OCI-LY7 (cell line): ENCODE measurements at regions not wholly inside any gene's neighbourhood (a gene's known extent, or its start where the extent isn't known, plus 50 kb on each side); places are given as distances from the start of the nearest gene placed in this dataset.

Source experiments
- BruUV-seq: library from RNA; stranded (reverse); fragments of 400-500 nt; replicated peaks from 2 replicates; lab custom pipeline; 2021; lab: Mats Ljungman, UMichigan
- CTCF ChIA-PET: fragments of 300-600 bp; sonication (Branson Sonifier 250); formaldehyde crosslinking; loops from one replicate; lab custom pipeline; 2022; ENCODE audit warnings: antibody characterized with exemption; ENCODE audit not compliant: unreplicated experiment; lab: Charles Lee
- POLR2A ChIA-PET: fragments of 300-600 bp; sonication (Branson Sonifier 250); formaldehyde crosslinking; loops from one replicate; lab custom pipeline; 2022; ENCODE audit warnings: antibody characterized with exemption; lab: Charles Lee
- DNase-seq: peaks from one replicate; pipeline ENCODE4 v3.0.0-alpha.2; 2015; ENCODE audit warnings: low spot score
- H2AFZ ChIP-seq: fragments of 200-600 bp; sonication (generic), shearing (Covaris generic); 2 replicates; pipeline ENCODE4 v1.6.1; 2014; ENCODE audit warnings: mild to moderate bottlenecking, antibody characterized with exemption, low read length, moderate library complexity
- H3K27ac ChIP-seq: fragments of 200-600 bp; sonication (generic); 2 replicates; pipeline ENCODE4 v1.5.1; 2014; ENCODE audit warnings: mixed run types, low read depth, mild to moderate bottlenecking, moderate library complexity, low read length, inconsistent platforms; ENCODE audit not compliant: poor library complexity, severe bottlenecking
- H3K36me3 ChIP-seq: fragments of 200-600 bp; sonication (generic); 2 replicates; pipeline ENCODE4 v1.6.1; 2014; ENCODE audit warnings: mild to moderate bottlenecking, antibody characterized with exemption, low read length, moderate library complexity, mixed read lengths; ENCODE audit not compliant: insufficient read depth
- H3K4me1 ChIP-seq: fragments of 200-600 bp; sonication (generic); 2 replicates; pipeline ENCODE4 v1.5.1; 2014; ENCODE audit warnings: mild to moderate bottlenecking, low read length; ENCODE audit not compliant: insufficient read depth, poor library complexity, severe bottlenecking
- H3K4me2 ChIP-seq: fragments of 200-600 bp; sonication (generic); 2 replicates; pipeline ENCODE4 v1.6.1; 2014; ENCODE audit warnings: mild to moderate bottlenecking, low read length
- H3K4me3 ChIP-seq: fragments of 200-600 bp; sonication (generic); 2 replicates; pipeline ENCODE4 v1.5.1; 2014; ENCODE audit warnings: mild to moderate bottlenecking, low read depth, low read length; ENCODE audit not compliant: poor library complexity, severe bottlenecking
- H3K79me2 ChIP-seq: fragments of 200-600 bp; sonication (generic); 2 replicates; pipeline ENCODE4 v1.6.1; 2016; ENCODE audit warnings: low read depth, mild to moderate bottlenecking, low read length, moderate library complexity, mixed read lengths; ENCODE audit not compliant: insufficient read depth
- H3K9me2 ChIP-seq: fragments of 200-600 bp; sonication (generic); 2 replicates; pipeline ENCODE4 v1.6.1; 2016; ENCODE audit warnings: mild to moderate bottlenecking, low read length, mixed read lengths; ENCODE audit not compliant: insufficient read depth
- H3K9me3 ChIP-seq: fragments of 200-600 bp; sonication (generic); 2 replicates; pipeline ENCODE4 v1.6.1; 2014; ENCODE audit warnings: mild to moderate bottlenecking, mixed run types, low read length, mixed read lengths
- H4K20me1 ChIP-seq: fragments of 200-600 bp; sonication (generic); 2 replicates; pipeline ENCODE4 v1.6.1; 2014; ENCODE audit warnings: mild to moderate bottlenecking, antibody characterized with exemption, low read length, moderate library complexity, mixed read lengths; ENCODE audit not compliant: insufficient read depth
- CTCF ChIP-seq: fragments of 200-600 bp; sonication (generic); conservative IDR thresholded peaks from 2 replicates; pipeline ENCODE4 v1.5.1; 2014; ENCODE audit warnings: mild to moderate bottlenecking, antibody characterized with exemption, low read length, moderate library complexity, mixed read lengths
- EZH2phosphoT487 ChIP-seq: fragments of 200-600 bp; sonication (generic); IDR thresholded peaks from 2 replicates; pipeline ENCODE4 v1.6.1; 2018; ENCODE audit warnings: low read depth, borderline replicate concordance, mild to moderate bottlenecking, mixed run types, antibody characterized with exemption, low read length, moderate library complexity, mixed read lengths
- intact Hi-C: fragments of 100-400 bp; cut with micrococcal nuclease; formaldehyde crosslinking; loops from one replicate; pipeline ENCODE4 v1.10.0; 2022; ENCODE audit not compliant: unreplicated experiment

- Histone ChIP-seq H3K9me2 (no peaks in the 10 kb centered on the region), H3K36me3 (no peaks in the 10 kb centered on the region), H3K9me3 (no peaks in the 10 kb centered on the region), H3K79me2 (no peaks in the 10 kb centered on the region), H3K27ac (no peak overlapping the region), H4K20me1 (no peaks in the 10 kb centered on the region), H2AFZ (no peak overlapping the region), H3K4me3 (no peak overlapping the region), H3K4me1 (no peaks in the 10 kb centered on the region), H3K4me2 (no peak overlapping the region)
- ChIA-PET CTCF (no interaction called here), POLR2A (no interaction called here)
- DNase-seq: no peak
- intact Hi-C loops: no loop called here
- no TSS peak for BruUV-seq
- TF ChIP-seq CTCF (no peak), EZH2phosphoT487 (no peak)
Observed at GRCh38 chrX:77143907-77144306, 303.3 kb upstream of the FGF16 start.

DNA sequence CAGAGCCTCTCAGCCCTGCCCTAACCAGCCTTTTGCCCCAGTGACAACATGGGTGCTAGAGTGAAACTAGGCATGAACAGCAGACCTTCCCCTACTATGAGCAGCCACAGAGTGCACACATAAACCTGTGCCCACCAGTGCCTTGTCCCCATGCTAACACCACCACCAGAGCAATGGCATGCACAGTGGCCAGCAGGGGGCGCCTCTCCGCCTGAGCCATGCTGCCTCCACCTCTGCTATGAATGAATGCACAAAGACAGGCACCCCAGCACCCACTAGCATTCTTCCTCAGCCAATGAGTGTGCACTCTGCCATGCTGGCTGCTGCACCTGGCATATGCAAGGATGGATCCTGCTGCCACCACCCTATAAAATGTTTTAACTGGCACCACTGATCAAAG is 286.9 kb upstream of the FGF16 start:
- Histone ChIP-seq H2AFZ (no peak overlapping the region), H3K9me3 (no peaks in the 10 kb centered on the region), H3K36me3 (no peaks in the 10 kb centered on the region), H3K9me2 (no peaks in the 10 kb centered on the region), H3K4me1 (no peaks in the 10 kb centered on the region), H3K27ac (no peak overlapping the region), H3K4me2 (no peak overlapping the region), H3K4me3 (no peak overlapping the region), H3K79me2 (no peaks in the 10 kb centered on the region), H4K20me1 (no peaks in the 10 kb centered on the region)
- ChIA-PET POLR2A (no interaction called here), CTCF (no interaction called here)
- no TSS peak for BruUV-seq
- TF ChIP-seq EZH2phosphoT487 (no peak), CTCF (peak; percentile 67)
- peak; percentile 25 for DNase-seq
- intact Hi-C loops: no loop called here

DNA sequence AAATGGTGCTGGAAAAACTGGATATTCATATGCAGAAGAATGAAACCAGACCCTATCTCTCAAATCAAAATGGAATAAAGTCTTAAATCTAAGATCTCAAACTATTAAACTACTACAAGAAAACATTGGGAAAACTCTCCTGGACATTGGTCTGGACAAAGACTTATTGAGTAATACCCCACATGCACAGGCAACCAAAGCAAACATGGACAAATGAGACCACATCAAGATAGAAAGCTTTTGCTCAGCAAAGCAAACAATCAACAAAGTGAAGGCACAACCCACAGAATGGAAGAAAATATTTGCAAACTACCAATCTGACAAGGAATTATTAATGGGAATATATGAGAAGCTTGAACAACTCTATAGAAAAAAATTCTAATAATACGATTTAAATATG is 284.4 kb upstream of the FGF16 start:
- H3K9me3 ChIP-seq: no peaks in the 10 kb centered on the region
- no peak for TF ChIP-seq EZH2phosphoT487
- no peak for TF ChIP-seq CTCF
- H3K9me2 ChIP-seq: no peaks in the 10 kb centered on the region
- no peak for DNase-seq
- H3K79me2 ChIP-seq: no peaks in the 10 kb centered on the region
- POLR2A ChIA-PET: no interaction called here
- no TSS peak for BruUV-seq
- H3K4me2 ChIP-seq: no peak overlapping the region
- H3K4me1 ChIP-seq: no peaks in the 10 kb centered on the region
- H4K20me1 ChIP-seq: no peaks in the 10 kb centered on the region
- no peak overlapping the region for H3K4me3 ChIP-seq
- H3K27ac ChIP-seq: no peak overlapping the region
- H2AFZ ChIP-seq: no peak overlapping the region
- CTCF ChIA-PET: no interaction called here
- H3K36me3 ChIP-seq: no peaks in the 10 kb centered on the region
- intact Hi-C loops: no loop called here
